Tibial nerve (tissue), 4 donors: ENCODE measurements at regions not wholly inside any gene's neighbourhood (a gene's known extent, or its start where the extent isn't known, plus 50 kb on each side); places are given as distances from the start of the nearest gene placed in this dataset.

ENCODE experiments used
- DNase-seq, 2 donors: peaks; one replicate each; pipeline ENCODE4 v3.0.0-alpha.2; 2019; ENCODE audit warnings: low spot score in 2 of 2
- H3K27ac ChIP-seq, 4 donors: fragments of 200-600 bp; sonication (generic) in 3 of 4; one replicate each; pipeline ENCODE4 v1.5.1; 2017 to 2019; ENCODE audit warnings: mild to moderate bottlenecking in 1 of 4
- H3K27me3 ChIP-seq, 2 donors: fragments of 200-600 bp; sonication (generic) in 1 of 2; one replicate each; pipeline versions ENCODE4 v1.5.1 to v1.6.0; 2017 to 2019
- H3K36me3 ChIP-seq, 3 donors: fragments of 200-600 bp; sonication (generic); one replicate each; pipeline ENCODE4 v1.5.1; 2018 to 2019
- H3K4me1 ChIP-seq, 4 donors: fragments of 200-600 bp; sonication (generic) in 3 of 4; one replicate each; pipeline ENCODE4 v1.5.1; 2017 to 2019
- H3K4me3 ChIP-seq, 4 donors: fragments of 200-600 bp; sonication (generic) in 3 of 4; one replicate each; pipeline ENCODE4 v1.5.1; 2017 to 2019; ENCODE audit warnings: mild to moderate bottlenecking in 1 of 4, moderate library complexity in 1 of 4
- H3K9me3 ChIP-seq, 4 donors: fragments of 200-600 bp; sonication (generic) in 3 of 4; one replicate each; pipeline ENCODE4 v1.5.1; 2017 to 2019
- CTCF ChIP-seq, 5 experiments: fragments of 200-600 bp in 3 of 5; fragments of 450-650 bp in 2 of 5; sonication (generic) in 3 of 5; IDR thresholded peaks; one replicate each; pipeline ENCODE4 v1.5.1; 2016 to 2019; ENCODE audit warnings: antibody characterized with exemption in 5 of 5, mild to moderate bottlenecking in 3 of 5, moderate library complexity in 2 of 5
- EP300 ChIP-seq, 2 donors: sonication (generic); formaldehyde crosslinking; IDR thresholded peaks; one replicate each; pipeline ENCODE4 v1.6.1; 2017; ENCODE audit warnings: antibody characterized with exemption in 2 of 2, mild to moderate bottlenecking in 1 of 2
- POLR2A ChIP-seq, 2 donors: fragments of 450-650 bp; IDR thresholded peaks; one replicate each; pipeline ENCODE4 v1.6.1; 2017; ENCODE audit warnings: antibody characterized with exemption in 2 of 2, mild to moderate bottlenecking in 2 of 2, moderate library complexity in 2 of 2
- WGBS, 2 donors: methylation state at CpG; one replicate each; pipeline ENCODE4 v1.1.5; 2018; 5-methylcytosine and 5-hydroxymethylcytosine counted together

- Histone ChIP-seq H3K9me3 (no peaks in the 10 kb centered on the region), H3K27ac (no peak overlapping the region), H3K4me1 (no peaks in the 10 kb centered on the region), H3K4me3 (no peak overlapping the region), H3K27me3 (no peaks in the 10 kb centered on the region), H3K36me3 (no peaks in the 10 kb centered on the region)
- WGBS, 2 donors = 35 to 44% methylated on average over 2 of the region's 2 CpGs
- DNase-seq = no peak
- TF ChIP-seq POLR2A (IDR thresholded peaks at IDR 0.05) = no peak
- TF ChIP-seq CTCF (IDR thresholded peaks at IDR 0.05) = no peak
Observed at GRCh38 chr14:27862684-27863083, 903.9 kb upstream of the FOXG1 start.

DNA sequence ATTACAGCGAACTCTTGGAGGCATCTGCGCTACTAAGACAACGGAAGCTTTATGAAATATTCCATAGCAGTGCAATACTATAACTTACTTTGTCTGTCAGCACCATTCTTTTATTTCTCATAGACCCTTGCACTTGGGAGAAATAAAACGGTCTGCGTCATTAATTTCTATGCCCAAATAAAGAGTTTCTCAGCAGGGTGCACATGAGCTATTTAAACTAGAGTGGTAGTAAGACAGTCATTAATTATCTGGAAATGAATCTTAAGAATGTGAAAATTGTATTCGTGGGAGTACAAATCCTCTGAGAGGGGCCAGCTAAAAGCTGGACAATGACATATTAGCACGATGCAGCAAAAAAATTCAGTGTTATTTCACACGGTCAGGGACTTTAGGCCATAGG, 903.4 kb upstream of the FOXG1 start:
- Histone ChIP-seq H3K36me3 (no peaks in the 10 kb centered on the region), H3K27me3 (no peaks in the 10 kb centered on the region), H3K4me1 (no peaks in the 10 kb centered on the region), H3K9me3 (no peaks in the 10 kb centered on the region), H3K4me3 (no peak overlapping the region), H3K27ac (no peak overlapping the region)
- no peak for DNase-seq
- TF ChIP-seq POLR2A (IDR thresholded peaks at IDR 0.05) (no peak), EP300 (IDR thresholded peaks at IDR 0.05) (no peak), CTCF (IDR thresholded peaks at IDR 0.05) (no peak)
- 36 to 45% methylated on average over 8 of the region's 8 CpGs for WGBS, 2 donors

- TF ChIP-seq EP300 (IDR thresholded peaks at IDR 0.05) = no peak
- TF ChIP-seq POLR2A (IDR thresholded peaks at IDR 0.05) = no peak
- TF ChIP-seq CTCF (IDR thresholded peaks at IDR 0.05) = no peak
Observed at GRCh38 chr14:27881063-27881462, 885.5 kb upstream of the FOXG1 start.

DNA sequence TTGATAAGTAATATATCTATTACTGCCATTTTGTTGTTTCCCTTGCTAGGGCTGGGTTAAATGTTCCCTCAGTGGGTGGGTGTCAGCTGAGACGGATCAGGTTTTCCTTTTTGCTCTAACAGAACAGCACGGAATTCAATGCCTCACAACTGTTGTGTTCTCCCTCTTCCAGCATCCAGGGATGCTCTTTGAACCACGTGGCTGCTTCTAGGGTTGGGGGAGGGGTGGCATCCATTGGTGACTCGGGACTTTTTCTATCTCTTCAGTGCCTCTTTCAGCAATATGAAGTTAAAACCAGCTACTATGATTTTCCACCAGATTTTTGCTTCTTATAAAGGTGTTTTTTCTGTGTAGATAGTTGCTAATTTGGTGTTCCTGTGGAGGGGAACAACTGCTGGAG, 884.9 kb upstream of the FOXG1 start:
- no peaks in the 10 kb centered on the region for H3K4me1 ChIP-seq
- peaks cover 0 to 6% (median 0%) of the 10 kb centered on the region in 4 donors for H3K9me3 ChIP-seq
- WGBS, 2 donors = 55 to 60% methylated on average over 4 of the region's 4 CpGs
- no peak overlapping the region for H3K27ac ChIP-seq
- no peaks in the 10 kb centered on the region for H3K36me3 ChIP-seq
- no peak overlapping the region for H3K4me3 ChIP-seq
- no peak for DNase-seq
- TF ChIP-seq CTCF (IDR thresholded peaks at IDR 0.05) (no peak), POLR2A (IDR thresholded peaks at IDR 0.05) (no peak), EP300 (IDR thresholded peaks at IDR 0.05) (no peak)
- no peaks in the 10 kb centered on the region for H3K27me3 ChIP-seq

More at GRCh38 chr14:27881063-27881462, 885.5 kb upstream of the FOXG1 start:
- DNase-seq = no peak
- Histone ChIP-seq H3K27ac (no peak overlapping the region), H3K36me3 (no peaks in the 10 kb centered on the region), H3K9me3 (peaks cover 0 to 6% (median 0%) of the 10 kb centered on the region in 4 donors), H3K4me1 (no peaks in the 10 kb centered on the region), H3K27me3 (no peaks in the 10 kb centered on the region), H3K4me3 (no peak overlapping the region)

DNA sequence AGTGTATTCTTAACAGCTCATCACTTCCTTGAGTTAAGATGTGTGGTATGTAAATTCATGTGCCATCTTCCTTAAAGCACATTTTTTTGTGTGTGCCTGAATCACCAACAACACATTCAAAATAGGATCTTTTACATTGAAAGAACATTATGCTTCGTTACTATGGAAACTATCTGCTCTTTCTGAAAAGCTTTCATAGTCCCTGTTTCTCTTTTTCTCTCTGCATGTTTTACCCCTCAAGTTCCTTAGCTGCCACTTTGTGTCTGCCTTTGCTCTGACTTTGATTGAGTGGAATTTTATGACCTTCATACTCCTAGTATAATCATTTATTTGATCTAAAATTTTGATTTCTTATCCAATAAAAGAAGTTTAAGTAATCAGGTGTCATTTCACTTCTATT, 880.3 kb upstream of the FOXG1 start:
- no peaks in the 10 kb centered on the region for H3K27me3 ChIP-seq
- no peaks in the 10 kb centered on the region for H3K4me1 ChIP-seq
- TF ChIP-seq CTCF (IDR thresholded peaks at IDR 0.05) (no peak), EP300 (IDR thresholded peaks at IDR 0.05) (no peak), POLR2A (IDR thresholded peaks at IDR 0.05) (no peak)
- H3K9me3 ChIP-seq = peaks cover 0 to 6% (median 0%) of the 10 kb centered on the region in 4 donors
- no peaks in the 10 kb centered on the region for H3K36me3 ChIP-seq
- H3K27ac ChIP-seq = no peak overlapping the region
- DNase-seq = no peak
- no peak overlapping the region for H3K4me3 ChIP-seq
- WGBS, 2 donors = 60 to 75% methylated on average over 1 of the region's 1 CpG
